ENCODE measurements at regions not wholly inside any gene's neighbourhood (a gene's known extent, or its start where the extent isn't known, plus 50 kb on each side); places are given as distances from the start of the nearest gene placed in this dataset.

GRCh38 chr1:87842156-87842555 lies 513.5 kb downstream of the LMO4 start:
- WGBS, 2 donors (ENCODE audit: extremely low coverage in 2 of 2, insufficient read length in 2 of 2, insufficient replicate concordance in 1 of 2), result no CpG with 5 or more reads among the region's 1 CpG

GRCh38 chr1:87844251-87844650 lies 515.6 kb downstream of the LMO4 start:
- no peak overlapping the region for H2BK120ac ChIP-seq (ENCODE audit: low read depth, low read length)
- H3K4me3 ChIP-seq (ENCODE audit: low read length in 2 of 2), result no peak overlapping the region
- no peak overlapping the region for H4K8ac ChIP-seq (ENCODE audit: low read depth, low read length)
- H3K36me3 ChIP-seq (replicated peaks in 1 of 2; ENCODE audit: control insufficient read depth in 2 of 2, insufficient read depth in 2 of 2, low read length in 2 of 2), result no peaks in the 10 kb centered on the region
- no peak overlapping the region for H2AFZ ChIP-seq (ENCODE audit: low read length)
- H3K18ac ChIP-seq (ENCODE audit: low read length), result no peak overlapping the region
- H2BK15ac ChIP-seq (ENCODE audit: low read length), result no peak overlapping the region
- no peak for DNase-seq (ENCODE audit: low spot score)
- H3K23ac ChIP-seq (ENCODE audit: low read depth, low read length, poor library complexity), result no peak overlapping the region
- no CpG with 5 or more reads among the region's 4 CpGs for WGBS, 2 donors (ENCODE audit: extremely low coverage in 2 of 2, insufficient read length in 2 of 2, insufficient replicate concordance in 1 of 2)
- no peak overlapping the region for H2AK5ac ChIP-seq (ENCODE audit: low read depth, low read length)
- H2BK12ac ChIP-seq (ENCODE audit: low read length), result no peak overlapping the region
- no peak overlapping the region for H3K14ac ChIP-seq (ENCODE audit: low read length)
- no peaks in the 10 kb centered on the region for H3K79me1 ChIP-seq (ENCODE audit: low read depth, low read length)
- no peaks in the 10 kb centered on the region for H3K27me3 ChIP-seq (ENCODE audit: control insufficient read depth in 3 of 3, insufficient read depth in 3 of 3, low read depth in 1 of 3, low read length in 3 of 3)
- H3K4me1 ChIP-seq (ENCODE audit: control insufficient read depth in 2 of 2, insufficient read depth in 1 of 2, low read depth in 1 of 2, low read length in 2 of 2), result no peaks in the 10 kb centered on the region
- no peak overlapping the region for H2BK5ac ChIP-seq (ENCODE audit: low read length)
- no peak overlapping the region for H4K91ac ChIP-seq (ENCODE audit: low read depth, low read length, poor library complexity)
- no peak overlapping the region for H3K9ac ChIP-seq (ENCODE audit: low read depth, low read length, poor library complexity)
- no peak overlapping the region for H3K4ac ChIP-seq (ENCODE audit: low read length)
- H3K4me2 ChIP-seq (ENCODE audit: insufficient read depth, low read length, poor library complexity, severe bottlenecking), result no peak overlapping the region
- H3K27ac ChIP-seq (replicated peaks; ENCODE audit: low read length), result no peak overlapping the region
- H3K9me3 ChIP-seq (replicated peaks in 1 of 2; ENCODE audit: control insufficient read depth in 2 of 2, insufficient read depth in 1 of 2, low read depth in 1 of 2, low read length in 2 of 2), result no peaks in the 10 kb centered on the region

More at GRCh38 chr1:87842156-87842555, 513.5 kb downstream of the LMO4 start:
- Histone ChIP-seq H3K4me3 (ENCODE audit: low read length in 2 of 2) (no peak overlapping the region), H2BK5ac (ENCODE audit: low read length) (no peak overlapping the region), H3K4me1 (ENCODE audit: control insufficient read depth in 2 of 2, insufficient read depth in 1 of 2, low read depth in 1 of 2, low read length in 2 of 2) (no peaks in the 10 kb centered on the region), H3K23ac (ENCODE audit: low read depth, low read length, poor library complexity) (no peak overlapping the region), H3K9me3 (replicated peaks in 1 of 2; ENCODE audit: control insufficient read depth in 2 of 2, insufficient read depth in 1 of 2, low read depth in 1 of 2, low read length in 2 of 2) (no peaks in the 10 kb centered on the region), H3K36me3 (replicated peaks in 1 of 2; ENCODE audit: control insufficient read depth in 2 of 2, insufficient read depth in 2 of 2, low read length in 2 of 2) (no peaks in the 10 kb centered on the region), H3K4me2 (ENCODE audit: insufficient read depth, low read length, poor library complexity, severe bottlenecking) (no peak overlapping the region), H2BK12ac (ENCODE audit: low read length) (no peak overlapping the region), H3K18ac (ENCODE audit: low read length) (no peak overlapping the region), H3K9ac (ENCODE audit: low read depth, low read length, poor library complexity) (no peak overlapping the region), H2BK15ac (ENCODE audit: low read length) (no peak overlapping the region), H3K27me3 (ENCODE audit: control insufficient read depth in 3 of 3, insufficient read depth in 3 of 3, low read depth in 1 of 3, low read length in 3 of 3) (no peaks in the 10 kb centered on the region), H2AK5ac (ENCODE audit: low read depth, low read length) (no peak overlapping the region), H3K14ac (ENCODE audit: low read length) (no peak overlapping the region), H2AFZ (ENCODE audit: low read length) (no peak overlapping the region), H3K27ac (replicated peaks; ENCODE audit: low read length) (no peak overlapping the region), H2BK120ac (ENCODE audit: low read depth, low read length) (no peak overlapping the region), H4K91ac (ENCODE audit: low read depth, low read length, poor library complexity) (no peak overlapping the region), H3K79me1 (ENCODE audit: low read depth, low read length) (no peaks in the 10 kb centered on the region), H4K8ac (ENCODE audit: low read depth, low read length) (no peak overlapping the region), H3K4ac (ENCODE audit: low read length) (no peak overlapping the region)
- no peak for DNase-seq (ENCODE audit: low spot score)

- Histone ChIP-seq H3K9me3 (replicated peaks in 1 of 2; ENCODE audit: control insufficient read depth in 2 of 2, insufficient read depth in 1 of 2, low read depth in 1 of 2, low read length in 2 of 2) (no peaks in the 10 kb centered on the region), H2BK120ac (ENCODE audit: low read depth, low read length) (no peak overlapping the region), H2BK15ac (ENCODE audit: low read length) (no peak overlapping the region), H2BK5ac (ENCODE audit: low read length) (no peak overlapping the region), H3K27me3 (ENCODE audit: control insufficient read depth in 3 of 3, insufficient read depth in 3 of 3, low read depth in 1 of 3, low read length in 3 of 3) (no peaks in the 10 kb centered on the region), H4K8ac (ENCODE audit: low read depth, low read length) (no peak overlapping the region), H2AK5ac (ENCODE audit: low read depth, low read length) (no peak overlapping the region), H3K4me1 (ENCODE audit: control insufficient read depth in 2 of 2, insufficient read depth in 1 of 2, low read depth in 1 of 2, low read length in 2 of 2) (no peaks in the 10 kb centered on the region), H2AFZ (ENCODE audit: low read length) (no peak overlapping the region), H3K4ac (ENCODE audit: low read length) (no peak overlapping the region), H3K14ac (ENCODE audit: low read length) (no peak overlapping the region), H3K4me2 (ENCODE audit: insufficient read depth, low read length, poor library complexity, severe bottlenecking) (no peak overlapping the region), H2BK12ac (ENCODE audit: low read length) (no peak overlapping the region), H3K4me3 (ENCODE audit: low read length in 2 of 2) (no peak overlapping the region), H3K36me3 (replicated peaks in 1 of 2; ENCODE audit: control insufficient read depth in 2 of 2, insufficient read depth in 2 of 2, low read length in 2 of 2) (no peaks in the 10 kb centered on the region), H3K23ac (ENCODE audit: low read depth, low read length, poor library complexity) (no peak overlapping the region), H3K9ac (ENCODE audit: low read depth, low read length, poor library complexity) (no peak overlapping the region), H3K79me1 (ENCODE audit: low read depth, low read length) (no peaks in the 10 kb centered on the region), H3K18ac (ENCODE audit: low read length) (no peak overlapping the region), H4K91ac (ENCODE audit: low read depth, low read length, poor library complexity) (no peak overlapping the region), H3K27ac (replicated peaks; ENCODE audit: low read length) (no peak overlapping the region)
- no CpG with 5 or more reads among the region's 5 CpGs for WGBS, 2 donors (ENCODE audit: extremely low coverage in 2 of 2, insufficient read length in 2 of 2, insufficient replicate concordance in 1 of 2)
- DNase-seq (ENCODE audit: low spot score), result no peak
These were observed 522.8 kb downstream of the LMO4 start for GRCh38 chr1:87851490-87851889.

GRCh38 chr1:87852410-87853161 lies 523.9 kb downstream of the LMO4 start:
- Histone ChIP-seq H3K27me3 (ENCODE audit: control insufficient read depth in 3 of 3, insufficient read depth in 3 of 3, low read depth in 1 of 3, low read length in 3 of 3) (no peaks in the 10 kb centered on the region), H3K9me3 (replicated peaks in 1 of 2; ENCODE audit: control insufficient read depth in 2 of 2, insufficient read depth in 1 of 2, low read depth in 1 of 2, low read length in 2 of 2) (no peaks in the 10 kb centered on the region), H3K4me1 (ENCODE audit: control insufficient read depth in 2 of 2, insufficient read depth in 1 of 2, low read depth in 1 of 2, low read length in 2 of 2) (no peaks in the 10 kb centered on the region), H2AK5ac (ENCODE audit: low read depth, low read length) (no peak overlapping the region), H3K18ac (ENCODE audit: low read length) (no peak overlapping the region), H3K9ac (ENCODE audit: low read depth, low read length, poor library complexity) (no peak overlapping the region), H3K4me3 (ENCODE audit: low read length in 2 of 2) (no peak overlapping the region), H2BK12ac (ENCODE audit: low read length) (no peak overlapping the region), H3K14ac (ENCODE audit: low read length) (no peak overlapping the region), H2BK5ac (ENCODE audit: low read length) (no peak overlapping the region), H4K8ac (ENCODE audit: low read depth, low read length) (no peak overlapping the region), H3K36me3 (replicated peaks in 1 of 2; ENCODE audit: control insufficient read depth in 2 of 2, insufficient read depth in 2 of 2, low read length in 2 of 2) (no peaks in the 10 kb centered on the region), H3K4ac (ENCODE audit: low read length) (no peak overlapping the region), H2BK15ac (ENCODE audit: low read length) (no peak overlapping the region), H3K4me2 (ENCODE audit: insufficient read depth, low read length, poor library complexity, severe bottlenecking) (no peak overlapping the region), H4K91ac (ENCODE audit: low read depth, low read length, poor library complexity) (no peak overlapping the region), H3K23ac (ENCODE audit: low read depth, low read length, poor library complexity) (no peak overlapping the region), H2AFZ (ENCODE audit: low read length) (no peak overlapping the region), H3K27ac (replicated peaks; ENCODE audit: low read length) (no peak overlapping the region), H2BK120ac (ENCODE audit: low read depth, low read length) (no peak overlapping the region), H3K79me1 (ENCODE audit: low read depth, low read length) (no peaks in the 10 kb centered on the region)
- DNase-seq (ENCODE audit: low spot score), result no peak
- no CpG with 5 or more reads among the region's 4 CpGs for WGBS, 2 donors (ENCODE audit: extremely low coverage in 2 of 2, insufficient read length in 2 of 2, insufficient replicate concordance in 1 of 2)
